HG02938 (cell line): ENCODE measurements at regions not wholly inside any gene's neighbourhood (a gene's known extent, or its start where the extent isn't known, plus 50 kb on each side); places are given as distances from the start of the nearest gene placed in this dataset.
"Not testable (repeated sequence)": the region's sequence is repeated elsewhere in the genome, so short reads cannot be mapped to it uniquely, and the experiment has no call there.

Experiments used
- ATAC-seq: cut with Tn5 transposase; IDR thresholded peaks from one replicate; pipeline ENCODE4 v1.9.1; 2021; ENCODE audit warnings: mild to moderate bottlenecking, moderate library complexity; ENCODE audit not compliant: unreplicated experiment

- no peak for ATAC-seq
These were observed 84.1 kb upstream of the H2AZ1 start for GRCh38 chr4:100034023-100034664.

GRCh38 chr4:100026066-100026465, 76.0 kb upstream of the H2AZ1 start:
- no peak for ATAC-seq

DNA sequence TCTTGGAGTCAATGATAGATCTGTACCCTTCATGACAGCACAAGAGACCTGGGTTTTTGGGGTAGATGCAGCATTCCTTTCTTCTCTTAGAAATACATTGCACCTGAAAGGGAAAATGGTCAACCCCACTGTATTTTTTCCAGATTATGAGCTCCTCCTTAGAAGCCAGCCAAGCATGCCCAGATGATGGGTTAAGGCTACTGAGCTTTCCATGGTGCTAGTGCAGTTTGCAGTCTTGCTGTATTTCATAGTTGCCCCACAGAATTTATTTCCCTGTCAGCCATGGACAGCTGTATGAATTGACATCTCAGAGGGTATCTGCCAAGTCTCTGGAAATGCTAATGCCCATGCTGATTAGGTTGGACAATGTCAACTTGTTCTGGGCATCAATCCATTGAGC, 73.7 kb upstream of the H2AZ1 start:
- ATAC-seq, result no peak

GRCh38 chr4:100022792-100023222, 72.7 kb upstream of the H2AZ1 start:
- no peak for ATAC-seq

- ATAC-seq, result no peak
These were observed 69.7 kb upstream of the H2AZ1 start for GRCh38 chr4:100019821-100020220.

GRCh38 chr4:100017637-100018310, 67.7 kb upstream of the H2AZ1 start:
- ATAC-seq, result peak; percentile 87

DNA sequence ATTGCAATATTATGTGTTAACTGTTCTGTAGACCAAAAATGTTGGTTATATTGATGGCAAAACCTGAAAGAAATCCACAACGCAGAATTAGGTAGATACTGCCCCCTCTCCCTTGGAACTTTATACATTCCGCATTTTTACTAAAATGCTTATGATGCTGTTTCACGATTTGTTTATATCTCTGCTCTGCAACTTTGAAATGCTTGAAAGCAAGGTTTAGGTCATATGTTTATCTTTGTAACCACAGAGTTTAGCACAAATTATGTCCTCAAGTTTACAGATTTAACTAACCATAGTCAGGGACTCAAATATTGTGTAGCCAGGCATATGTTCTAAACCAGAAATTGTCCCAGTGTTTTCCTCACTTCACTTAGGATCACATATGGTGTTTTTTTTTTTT, 66.1 kb upstream of the H2AZ1 start:
- no peak for ATAC-seq

DNA sequence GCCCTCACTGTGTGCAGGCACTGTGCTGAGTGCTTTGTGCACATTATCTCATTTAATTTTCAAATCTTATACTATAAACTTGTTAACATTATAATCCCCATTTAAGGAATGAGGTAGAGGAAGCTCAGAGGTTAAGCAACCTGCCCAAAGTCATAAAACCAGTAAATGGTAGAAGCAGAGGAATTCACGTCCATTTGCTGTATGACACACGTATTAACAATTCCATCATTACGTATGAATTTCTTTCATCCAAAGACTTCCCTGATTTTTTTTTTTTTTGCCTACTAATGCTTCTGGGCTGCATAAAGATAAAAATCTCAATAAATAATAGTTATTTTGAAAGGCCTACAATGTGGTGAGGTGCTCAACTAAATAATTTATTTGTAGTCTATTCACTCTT, 64.5 kb upstream of the H2AZ1 start:
- ATAC-seq, result no peak

- ATAC-seq, result no peak
These were observed 59.4 kb upstream of the H2AZ1 start for GRCh38 chr4:100009490-100009889.

GRCh38 chr4:100008048-100008447, 58.0 kb upstream of the H2AZ1 start:
- no peak for ATAC-seq

DNA sequence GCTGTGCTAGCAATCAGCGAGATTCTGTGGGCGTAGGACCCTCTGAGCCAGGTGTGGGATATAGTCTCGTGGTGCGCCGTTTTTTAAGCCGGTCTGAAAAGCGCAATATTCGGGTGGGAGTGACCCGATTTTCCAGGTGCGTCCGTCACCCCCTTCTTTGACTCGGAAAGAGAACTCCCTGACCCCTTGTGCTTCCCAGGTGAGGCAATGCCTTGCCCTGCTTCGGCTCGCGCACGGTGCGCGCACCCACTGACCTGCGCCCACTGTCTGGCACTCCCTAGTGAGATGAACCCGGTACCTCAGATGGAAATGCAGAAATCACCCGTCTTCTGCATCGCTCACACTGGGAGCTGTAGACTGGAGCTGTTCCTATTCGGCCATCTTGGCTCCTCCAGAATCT, 56.1 kb upstream of the H2AZ1 start:
- not testable (repeated sequence) for ATAC-seq
